ENCODE measurements at regions not wholly inside any gene's neighbourhood (a gene's known extent, or its start where the extent isn't known, plus 50 kb on each side); places are given as distances from the start of the nearest gene placed in this dataset.
A peak's percentile ranks its signal among the peaks of the same experiment; 100 is the strongest.

- Mint-ChIP-seq H3K36me3 (ENCODE audit: low read depth, unreplicated experiment) (no peaks in the 10 kb centered on the region), H3K9me3 (ENCODE audit: unreplicated experiment) (peaks cover 3% of the 10 kb centered on the region), H3K27me3 (ENCODE audit: low read depth, unreplicated experiment) (no peaks in the 10 kb centered on the region), H3K4me3 (ENCODE audit: unreplicated experiment) (no peak overlapping the region), H3K4me1 (ENCODE audit: low read depth, unreplicated experiment) (peaks cover 2% of the 10 kb centered on the region), H3K27ac (ENCODE audit: unreplicated experiment) (no peak overlapping the region)
- Histone ChIP-seq H2AFZ (ENCODE audit: low read depth, low read length) (no peak overlapping the region), H3K27ac (ENCODE audit: low read depth, low read length) (no peak overlapping the region), H3K27me3 (ENCODE audit: insufficient read depth, low read length) (no peaks in the 10 kb centered on the region), H3K36me3 (ENCODE audit: insufficient read depth, low read length) (no peaks in the 10 kb centered on the region), H3K9ac (ENCODE audit: low read length) (no peak overlapping the region), H3K4me2 (ENCODE audit: low read length) (no peak overlapping the region), H3K9me3 (ENCODE audit: insufficient read depth, low read depth, low read length) (no peaks in the 10 kb centered on the region), H3K4me3 (ENCODE audit: insufficient read depth, low read depth, low read length) (no peak overlapping the region), H3K79me2 (ENCODE audit: insufficient read depth, low read length) (no peaks in the 10 kb centered on the region), H3K4me1 (ENCODE audit: insufficient read depth, low read length) (no peaks in the 10 kb centered on the region), H4K20me1 (ENCODE audit: insufficient read depth, low read length) (no peaks in the 10 kb centered on the region)
- no peak for TF ChIP-seq EZH2 (IDR thresholded peaks at IDR 0.05; ENCODE audit: insufficient read depth, low read length)
- TF ChIP-seq CTCF (IDR thresholded peaks at IDR 0.05; ENCODE audit: insufficient read depth, low read depth, low read length) = no peak
- FAIRE-seq (no peak), DNase-seq (ENCODE audit: low read depth) (peak; percentile 45)
Observed at GRCh38 chr2:217185265-217185995, 325.6 kb upstream of the TNP1 start.

GRCh38 chr2:217184242-217184641 lies 324.4 kb upstream of the TNP1 start:
- DNase-seq (ENCODE audit: low read depth) (no peak), FAIRE-seq (no peak)
- H3K9ac ChIP-seq (ENCODE audit: low read length) = no peak overlapping the region
- no peak overlapping the region for H3K4me3 Mint-ChIP-seq (ENCODE audit: unreplicated experiment)
- no peak overlapping the region for H3K4me3 ChIP-seq (ENCODE audit: insufficient read depth, low read depth, low read length)
- H3K4me2 ChIP-seq (ENCODE audit: low read length) = no peak overlapping the region
- H3K9me3 ChIP-seq (ENCODE audit: insufficient read depth, low read depth, low read length) = no peaks in the 10 kb centered on the region
- H3K27me3 Mint-ChIP-seq (ENCODE audit: low read depth, unreplicated experiment) = no peaks in the 10 kb centered on the region
- H3K27me3 ChIP-seq (ENCODE audit: insufficient read depth, low read length) = no peaks in the 10 kb centered on the region
- no peaks in the 10 kb centered on the region for H3K4me1 Mint-ChIP-seq (ENCODE audit: low read depth, unreplicated experiment)
- no peaks in the 10 kb centered on the region for H3K4me1 ChIP-seq (ENCODE audit: insufficient read depth, low read length)
- H3K27ac ChIP-seq (ENCODE audit: low read depth, low read length) = no peak overlapping the region
- H3K36me3 ChIP-seq (ENCODE audit: insufficient read depth, low read length) = no peaks in the 10 kb centered on the region
- no peak overlapping the region for H3K27ac Mint-ChIP-seq (ENCODE audit: unreplicated experiment)
- no peak overlapping the region for H2AFZ ChIP-seq (ENCODE audit: low read depth, low read length)
- no peaks in the 10 kb centered on the region for H4K20me1 ChIP-seq (ENCODE audit: insufficient read depth, low read length)
- no peaks in the 10 kb centered on the region for H3K79me2 ChIP-seq (ENCODE audit: insufficient read depth, low read length)
- peaks cover 2% of the 10 kb centered on the region for H3K9me3 Mint-ChIP-seq (ENCODE audit: unreplicated experiment)
- H3K36me3 Mint-ChIP-seq (ENCODE audit: low read depth, unreplicated experiment) = no peaks in the 10 kb centered on the region
- no peak for TF ChIP-seq EZH2 (IDR thresholded peaks at IDR 0.05; ENCODE audit: insufficient read depth, low read length)
- TF ChIP-seq CTCF (IDR thresholded peaks at IDR 0.05; ENCODE audit: insufficient read depth, low read depth, low read length) = no peak

- no peak overlapping the region for H3K27ac Mint-ChIP-seq (ENCODE audit: unreplicated experiment)
Observed at GRCh38 chr2:217183471-217183870, 323.6 kb upstream of the TNP1 start.

More at GRCh38 chr2:217183471-217183870, 323.6 kb upstream of the TNP1 start:
- no peak overlapping the region for H3K27ac ChIP-seq (ENCODE audit: low read depth, low read length)
- no peaks in the 10 kb centered on the region for H3K27me3 ChIP-seq (ENCODE audit: insufficient read depth, low read length)
- no peak overlapping the region for H2AFZ ChIP-seq (ENCODE audit: low read depth, low read length)
- FAIRE-seq (no peak), DNase-seq (ENCODE audit: low read depth) (no peak)
- Mint-ChIP-seq H3K9me3 (ENCODE audit: unreplicated experiment) (no peaks in the 10 kb centered on the region), H3K36me3 (ENCODE audit: low read depth, unreplicated experiment) (no peaks in the 10 kb centered on the region), H3K4me1 (ENCODE audit: low read depth, unreplicated experiment) (no peaks in the 10 kb centered on the region), H3K27me3 (ENCODE audit: low read depth, unreplicated experiment) (no peaks in the 10 kb centered on the region), H3K4me3 (ENCODE audit: unreplicated experiment) (no peak overlapping the region)
- H4K20me1 ChIP-seq (ENCODE audit: insufficient read depth, low read length) = no peaks in the 10 kb centered on the region
- no peaks in the 10 kb centered on the region for H3K9me3 ChIP-seq (ENCODE audit: insufficient read depth, low read depth, low read length)
- H3K36me3 ChIP-seq (ENCODE audit: insufficient read depth, low read length) = no peaks in the 10 kb centered on the region
- H3K79me2 ChIP-seq (ENCODE audit: insufficient read depth, low read length) = no peaks in the 10 kb centered on the region
- H3K4me1 ChIP-seq (ENCODE audit: insufficient read depth, low read length) = no peaks in the 10 kb centered on the region
- no peak overlapping the region for H3K4me2 ChIP-seq (ENCODE audit: low read length)
- H3K4me3 ChIP-seq (ENCODE audit: insufficient read depth, low read depth, low read length) = no peak overlapping the region
- no peak overlapping the region for H3K9ac ChIP-seq (ENCODE audit: low read length)
- TF ChIP-seq EZH2 (IDR thresholded peaks at IDR 0.05; ENCODE audit: insufficient read depth, low read length) (no peak), CTCF (IDR thresholded peaks at IDR 0.05; ENCODE audit: insufficient read depth, low read depth, low read length) (no peak)
